ENCODE measurements at regions not wholly inside any gene's neighbourhood (a gene's known extent, or its start where the extent isn't known, plus 50 kb on each side); places are given as distances from the start of the nearest gene placed in this dataset.

DNA sequence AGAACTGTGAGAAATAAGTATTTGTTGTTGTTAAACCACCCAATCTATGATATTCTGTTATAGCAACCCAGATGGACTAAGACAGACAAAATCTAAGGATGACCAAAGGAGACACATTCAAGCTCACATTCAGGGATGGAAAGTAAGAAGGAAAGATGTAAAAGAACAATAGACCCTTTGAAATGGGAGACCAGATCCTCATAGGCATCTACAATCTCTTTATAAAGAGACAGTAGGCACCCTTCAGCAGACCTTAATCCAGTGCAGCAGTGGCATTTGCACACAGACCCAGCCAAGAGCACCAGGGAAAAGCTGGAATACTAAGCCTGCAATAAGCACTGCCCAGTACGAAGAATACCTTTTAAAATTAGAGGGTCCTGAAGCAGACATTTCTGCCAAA, 132.7 kb downstream of the KLHL28 start:
- Histone ChIP-seq H3K9ac (no peak overlapping the region), H4K20me1 (no peaks in the 10 kb centered on the region), H3K4me1 (no peaks in the 10 kb centered on the region), H3K27me3 (no peaks in the 10 kb centered on the region), H3K9me3 (no peaks in the 10 kb centered on the region), H3K36me3 (no peaks in the 10 kb centered on the region), H3K4me3 (no peak overlapping the region), H3K4me2 (no peak overlapping the region), H3K27ac (no peak overlapping the region)
- TF ChIP-seq Cebpa-rat (IDR thresholded peaks at IDR 0.05) = no peak

DNA sequence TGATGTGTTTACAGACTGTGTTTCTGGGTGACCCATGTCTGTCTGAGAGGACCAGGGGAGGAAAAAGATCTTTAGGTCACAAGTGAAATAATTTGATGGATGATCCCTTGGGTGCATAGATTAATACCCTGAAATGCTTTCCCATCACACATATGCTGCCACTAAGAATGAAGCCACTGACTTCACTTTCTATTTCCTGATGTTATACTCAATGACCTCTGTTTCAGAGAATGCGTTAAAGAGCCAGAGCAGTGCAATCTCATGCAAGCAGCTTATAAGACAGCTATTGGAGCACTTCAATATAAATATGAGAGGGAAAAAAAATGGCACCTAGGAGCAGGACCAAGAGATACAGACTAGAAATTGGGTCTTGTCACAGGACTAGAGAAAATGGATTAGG, 133.7 kb downstream of the KLHL28 start:
- Histone ChIP-seq H3K9me3 (no peaks in the 10 kb centered on the region), H3K4me2 (no peak overlapping the region), H3K27me3 (no peaks in the 10 kb centered on the region), H3K9ac (no peak overlapping the region), H3K27ac (no peak overlapping the region), H3K4me3 (no peak overlapping the region), H4K20me1 (no peaks in the 10 kb centered on the region), H3K4me1 (no peaks in the 10 kb centered on the region), H3K36me3 (no peaks in the 10 kb centered on the region)
- TF ChIP-seq Cebpa-rat (IDR thresholded peaks at IDR 0.05) = no peak

DNA sequence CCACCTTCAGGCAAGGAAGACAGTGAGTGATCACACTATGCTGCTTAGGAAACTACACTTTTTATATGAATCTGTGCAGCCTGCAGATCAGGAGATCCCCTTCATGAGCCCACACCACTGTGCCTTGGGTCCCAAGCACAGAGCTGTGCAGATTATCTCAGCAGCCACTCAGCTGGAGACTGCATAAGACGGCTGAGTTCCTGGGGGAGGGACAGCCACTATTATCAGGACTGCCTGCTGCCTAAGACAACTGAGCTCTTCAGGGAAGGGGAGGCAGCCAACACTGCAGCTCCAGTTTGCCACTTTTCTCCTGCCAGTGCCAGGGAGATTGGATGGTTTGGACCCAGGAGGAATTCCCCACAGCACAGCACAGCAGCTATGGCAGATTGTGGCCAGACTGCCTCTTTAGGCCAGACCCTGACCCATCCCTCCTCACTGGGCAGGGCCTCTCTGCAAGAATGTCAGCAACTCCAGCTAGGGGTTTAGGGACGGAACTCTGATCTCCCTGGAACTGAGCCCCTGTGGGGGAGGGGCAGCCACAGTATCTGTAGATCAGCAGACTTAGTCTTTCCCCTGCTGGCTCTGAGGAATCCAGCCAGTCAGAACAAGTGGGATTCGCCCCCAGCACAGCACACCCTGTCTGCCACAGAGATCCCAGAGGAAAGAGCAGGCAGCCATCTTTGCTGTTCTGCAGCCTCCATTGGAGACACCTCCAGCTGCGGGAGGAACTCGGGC, 141.3 kb downstream of the KLHL28 start:
- Histone ChIP-seq H3K27me3 (no peaks in the 10 kb centered on the region), H3K36me3 (no peaks in the 10 kb centered on the region), H3K4me3 (no peak overlapping the region), H3K9me3 (no peaks in the 10 kb centered on the region), H3K9ac (no peak overlapping the region), H3K4me1 (no peaks in the 10 kb centered on the region), H3K4me2 (no peak overlapping the region), H3K27ac (no peak overlapping the region), H4K20me1 (no peaks in the 10 kb centered on the region)
- TF ChIP-seq Cebpa-rat (IDR thresholded peaks at IDR 0.05) = no peak

DNA sequence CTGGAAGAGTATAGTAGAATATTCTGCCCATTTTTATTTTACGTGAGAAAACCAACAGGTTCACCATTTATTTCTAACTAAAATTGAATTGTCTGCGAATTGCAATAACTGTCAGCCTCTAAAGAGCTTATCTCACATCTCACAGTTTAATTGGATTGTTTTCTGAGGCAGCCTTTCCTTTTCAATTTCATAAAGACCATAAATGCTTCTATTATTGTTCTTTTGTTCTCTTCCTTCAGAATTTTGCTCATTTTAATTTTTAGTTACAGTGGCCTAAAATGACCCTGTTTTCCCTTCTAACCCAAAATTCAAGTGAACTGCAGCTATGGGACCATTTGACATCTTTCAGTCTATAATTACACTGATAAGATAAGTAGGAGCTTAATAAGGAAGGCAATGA, 147.6 kb downstream of the KLHL28 start:
- TF ChIP-seq Cebpa-rat (IDR thresholded peaks at IDR 0.05) = no peak
- Histone ChIP-seq H3K4me1 (no peaks in the 10 kb centered on the region), H3K27ac (no peak overlapping the region), H3K27me3 (no peaks in the 10 kb centered on the region), H3K4me2 (no peak overlapping the region), H3K4me3 (no peak overlapping the region), H3K9me3 (no peaks in the 10 kb centered on the region), H3K36me3 (no peaks in the 10 kb centered on the region), H3K9ac (no peak overlapping the region), H4K20me1 (no peaks in the 10 kb centered on the region)

DNA sequence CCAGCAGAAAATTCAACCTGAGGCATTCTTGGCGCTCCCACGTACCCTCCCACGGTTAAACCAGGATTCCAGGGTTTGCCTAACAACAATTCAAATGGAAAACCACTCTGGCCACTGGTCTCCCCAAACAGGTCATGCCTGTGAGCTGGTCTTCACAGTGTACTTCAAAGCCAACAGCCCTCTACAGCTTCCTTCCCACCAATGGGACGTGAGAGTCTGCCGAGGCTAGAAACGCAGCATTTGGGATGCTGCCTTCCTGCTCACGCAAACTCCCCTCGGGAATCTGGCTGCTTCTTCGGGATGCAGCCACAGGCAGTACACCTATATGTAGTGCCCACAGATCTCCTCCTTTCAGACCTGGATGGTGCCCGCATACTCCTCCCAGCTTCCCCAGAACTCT, 149.1 kb downstream of the KLHL28 start:
- Histone ChIP-seq H3K4me2 (no peak overlapping the region), H3K4me3 (no peak overlapping the region), H3K36me3 (no peaks in the 10 kb centered on the region), H3K9me3 (no peaks in the 10 kb centered on the region), H3K4me1 (no peaks in the 10 kb centered on the region), H3K27ac (no peak overlapping the region), H3K9ac (no peak overlapping the region), H4K20me1 (no peaks in the 10 kb centered on the region), H3K27me3 (no peaks in the 10 kb centered on the region)
- TF ChIP-seq Cebpa-rat (IDR thresholded peaks at IDR 0.05) = no peak

DNA sequence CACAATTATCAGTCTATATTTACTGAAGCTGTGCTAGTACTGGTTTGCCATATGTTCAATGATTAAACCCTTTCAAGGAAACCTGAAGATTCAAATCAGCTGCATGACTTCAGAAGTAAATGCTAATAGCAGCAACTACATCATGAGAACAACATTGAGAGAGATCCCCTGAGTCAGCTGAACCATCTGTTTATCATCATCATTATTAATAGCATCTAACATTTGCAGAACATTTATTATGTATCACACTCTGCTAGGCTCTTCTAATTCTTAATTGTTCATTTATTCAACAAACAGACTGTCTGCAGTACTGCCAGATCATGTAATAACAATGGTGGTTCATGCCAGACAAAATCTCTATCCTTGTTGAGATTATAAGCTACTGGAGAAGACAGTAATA, 157.4 kb downstream of the KLHL28 start:
- no peaks in the 10 kb centered on the region for H3K4me1 ChIP-seq
- no peaks in the 10 kb centered on the region for H3K27me3 ChIP-seq
- H3K4me3 ChIP-seq = no peak overlapping the region
- no peaks in the 10 kb centered on the region for H3K36me3 ChIP-seq
- H3K4me2 ChIP-seq = no peak overlapping the region
- TF ChIP-seq Cebpa-rat (IDR thresholded peaks at IDR 0.05) = no peak
- no peaks in the 10 kb centered on the region for H4K20me1 ChIP-seq
- no peak overlapping the region for H3K9ac ChIP-seq
- no peaks in the 10 kb centered on the region for H3K9me3 ChIP-seq
- no peak overlapping the region for H3K27ac ChIP-seq

DNA sequence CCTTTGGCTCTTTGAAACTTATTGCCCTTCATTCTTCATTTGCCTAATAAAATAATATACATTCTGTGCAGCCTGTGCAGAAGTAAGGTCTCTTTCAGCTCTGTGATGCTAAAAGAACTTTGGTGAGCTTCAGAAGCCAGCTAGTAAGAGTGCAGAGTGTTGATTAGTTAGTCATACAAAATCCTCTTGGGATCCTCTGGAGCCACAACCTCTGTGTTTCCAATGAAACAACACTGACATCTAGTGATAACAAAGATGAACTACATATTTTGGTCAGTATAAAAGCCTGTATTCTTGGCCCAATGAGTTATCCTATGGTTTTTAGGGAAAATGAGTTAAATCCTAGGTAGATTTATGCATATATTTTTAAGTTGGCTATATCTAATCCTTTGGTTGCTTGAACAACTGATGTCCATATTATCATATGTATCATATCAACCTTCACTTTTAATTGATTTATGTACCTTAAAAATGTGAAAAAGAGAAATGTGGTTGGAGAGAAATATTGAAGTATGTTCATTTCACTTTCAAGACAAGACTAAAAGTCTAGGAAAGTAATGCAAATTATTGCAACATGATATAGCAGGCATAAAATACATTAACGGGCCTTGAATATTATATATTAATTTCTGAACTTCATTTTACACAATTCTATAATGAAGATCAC, 158.4 kb downstream of the KLHL28 start:
- no peak for TF ChIP-seq Cebpa-rat (IDR thresholded peaks at IDR 0.05)
- H3K27ac ChIP-seq = no peak overlapping the region

DNA sequence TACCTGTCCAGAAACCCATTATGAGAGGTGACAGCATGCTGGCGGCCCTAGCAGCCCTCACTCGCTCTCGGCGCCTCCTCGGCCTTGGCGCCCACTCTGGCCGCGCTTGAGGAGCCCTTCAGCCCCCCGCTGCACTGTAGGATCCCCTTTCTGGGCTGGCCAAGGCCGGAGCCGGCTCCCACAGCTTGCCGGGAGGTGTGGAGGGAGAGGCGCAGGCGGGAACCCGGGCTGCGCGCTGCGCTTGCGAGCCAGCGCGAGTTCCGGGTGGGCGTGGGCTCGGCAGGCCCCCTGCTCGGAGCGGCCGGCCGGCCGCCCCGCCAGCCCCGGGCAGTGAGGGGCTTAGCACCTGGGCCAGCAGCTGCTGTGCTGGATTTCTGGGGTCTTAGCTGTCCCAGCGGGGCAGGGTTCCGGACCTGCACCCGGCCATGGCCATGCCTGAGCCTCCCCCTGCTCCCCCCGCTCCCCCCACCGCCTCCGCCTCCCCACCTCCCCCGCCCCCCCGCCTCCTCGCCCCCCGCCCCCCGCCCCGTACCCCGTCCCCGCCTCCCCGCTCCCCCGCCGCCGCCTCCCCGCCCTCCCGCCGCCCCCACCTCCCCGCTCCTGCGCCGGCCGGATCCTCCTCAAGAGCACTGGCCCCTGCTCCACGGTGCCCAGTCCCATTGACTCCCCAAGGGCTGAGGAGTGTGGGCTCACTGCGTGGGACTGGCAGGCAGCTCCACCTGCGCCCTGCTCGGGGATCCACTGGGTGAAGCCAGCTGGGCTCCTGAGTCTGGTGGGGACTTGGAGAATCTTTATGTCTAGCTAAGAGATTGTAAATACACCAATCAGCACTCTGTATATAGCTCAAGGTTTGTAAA, 163.1 kb downstream of the KLHL28 start:
- no peak for TF ChIP-seq Cebpa-rat (IDR thresholded peaks at IDR 0.05)
- Histone ChIP-seq H3K27me3 (no peaks in the 10 kb centered on the region), H3K27ac (no peak overlapping the region), H3K4me1 (no peaks in the 10 kb centered on the region), H3K9me3 (no peaks in the 10 kb centered on the region; the same call in 1 of the 2 replicates), H3K4me3 (no peak overlapping the region), H3K4me2 (no peak overlapping the region), H3K36me3 (no peaks in the 10 kb centered on the region), H4K20me1 (no peaks in the 10 kb centered on the region), H3K9ac (no peak overlapping the region)

More for the DNA sequence above, 158.4 kb downstream of the KLHL28 start:
- Histone ChIP-seq H3K9ac (no peak overlapping the region), H4K20me1 (no peaks in the 10 kb centered on the region), H3K4me1 (no peaks in the 10 kb centered on the region), H3K27me3 (no peaks in the 10 kb centered on the region), H3K9me3 (no peaks in the 10 kb centered on the region; the same call in 1 of the 2 replicates), H3K4me2 (no peak overlapping the region), H3K36me3 (no peaks in the 10 kb centered on the region), H3K4me3 (no peak overlapping the region)

DNA sequence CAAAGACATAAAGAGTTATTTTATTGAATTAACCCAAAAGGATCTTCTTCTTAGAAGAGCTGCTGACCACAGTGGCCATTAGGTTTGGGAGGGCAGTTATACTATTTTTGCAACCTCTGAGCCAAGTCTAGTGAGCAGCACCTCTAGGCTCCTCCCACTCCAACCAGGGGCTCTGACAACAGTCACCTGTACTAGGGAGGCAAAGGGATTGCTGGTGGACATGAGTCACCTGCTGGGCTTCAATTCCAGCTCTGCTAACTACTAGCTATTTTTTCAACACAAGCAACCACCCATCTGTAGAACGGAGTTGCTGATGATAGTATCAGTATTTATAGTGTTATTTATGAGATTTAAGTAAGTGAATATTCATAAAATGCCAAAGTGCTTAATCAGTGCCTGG, 166.0 kb downstream of the KLHL28 start:
- no peak overlapping the region for H3K9ac ChIP-seq
- no peaks in the 10 kb centered on the region for H4K20me1 ChIP-seq
- H3K27ac ChIP-seq = no peak overlapping the region
- H3K36me3 ChIP-seq = no peaks in the 10 kb centered on the region
- H3K4me2 ChIP-seq = no peak overlapping the region
- no peaks in the 10 kb centered on the region for H3K4me1 ChIP-seq
- no peak overlapping the region for H3K4me3 ChIP-seq
- TF ChIP-seq Cebpa-rat (IDR thresholded peaks at IDR 0.05) = no peak
- H3K9me3 ChIP-seq = no peaks in the 10 kb centered on the region; the same call in 1 of the 2 replicates
- H3K27me3 ChIP-seq = no peaks in the 10 kb centered on the region

DNA sequence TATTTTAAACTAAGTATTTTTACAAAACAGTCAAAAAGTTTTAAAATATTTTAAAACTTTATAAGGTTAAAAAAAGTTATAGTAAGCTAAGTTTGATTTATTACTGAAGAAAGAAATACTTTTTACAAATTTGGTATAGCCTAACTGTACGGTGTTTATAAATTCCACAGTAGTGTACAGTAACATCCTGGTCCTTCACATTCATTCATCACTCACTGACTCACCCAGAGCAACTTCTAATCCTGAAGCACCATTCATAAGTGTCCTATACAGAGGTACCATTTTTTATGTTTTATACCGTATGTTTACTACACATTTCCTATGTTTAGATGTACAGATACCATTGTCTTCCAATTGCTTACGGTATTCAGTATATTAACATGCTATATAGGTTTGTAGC, 170.0 kb downstream of the KLHL28 start:
- Histone ChIP-seq H3K9me3 (no peaks in the 10 kb centered on the region), H3K27ac (no peak overlapping the region), H3K4me2 (no peak overlapping the region), H3K36me3 (no peaks in the 10 kb centered on the region), H3K27me3 (no peaks in the 10 kb centered on the region), H3K4me3 (no peak overlapping the region), H3K9ac (no peak overlapping the region), H4K20me1 (no peaks in the 10 kb centered on the region), H3K4me1 (no peaks in the 10 kb centered on the region)
- TF ChIP-seq Cebpa-rat (IDR thresholded peaks at IDR 0.05) = no peak

Data from BLaER1 (cell line).